ENCODE measurements at regions not wholly inside any gene's neighbourhood (a gene's known extent, or its start where the extent isn't known, plus 50 kb on each side); places are given as distances from the start of the nearest gene placed in this dataset.

DNA sequence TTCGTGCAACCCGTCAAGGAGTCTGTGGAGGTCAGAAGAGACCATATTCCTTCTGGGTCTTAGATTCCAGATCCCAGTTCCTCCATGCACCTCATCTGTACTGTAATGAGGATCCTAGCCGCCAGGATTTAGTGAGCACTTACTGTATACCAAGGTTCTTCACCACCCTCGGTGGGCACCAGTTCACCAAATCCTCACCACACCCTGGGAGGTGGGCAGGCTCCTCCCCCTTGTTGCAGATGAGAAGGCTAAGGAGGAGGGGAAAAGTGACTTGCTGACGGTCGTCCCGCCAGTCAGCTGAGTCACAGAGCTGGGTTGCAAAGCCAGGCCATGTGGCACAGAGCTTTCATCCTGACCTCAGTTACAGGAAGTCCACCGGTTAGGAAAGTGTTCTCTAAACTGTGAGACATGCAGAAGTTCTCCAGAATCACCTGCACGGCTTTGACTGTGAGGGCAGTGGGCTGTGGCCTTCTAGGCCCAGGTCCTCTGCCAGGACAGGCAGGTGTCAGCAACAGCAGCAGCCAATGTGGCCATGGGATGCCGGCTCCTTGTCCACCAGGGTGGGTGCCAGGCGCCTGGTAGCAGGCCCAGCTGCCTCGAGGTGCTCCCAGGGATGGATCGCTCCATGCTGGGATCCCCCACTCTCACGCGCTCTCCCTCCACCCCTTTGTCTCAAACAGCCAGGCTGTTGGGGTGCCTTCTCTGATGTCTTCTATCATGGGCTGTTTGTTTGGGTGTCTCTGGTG is 240.3 kb upstream of the GSE1 start:
- DNase-seq (ENCODE audit: low read depth in 2 of 2, low spot score in 1 of 2) = peak in 1 of 2 donors; percentile 2

DNA sequence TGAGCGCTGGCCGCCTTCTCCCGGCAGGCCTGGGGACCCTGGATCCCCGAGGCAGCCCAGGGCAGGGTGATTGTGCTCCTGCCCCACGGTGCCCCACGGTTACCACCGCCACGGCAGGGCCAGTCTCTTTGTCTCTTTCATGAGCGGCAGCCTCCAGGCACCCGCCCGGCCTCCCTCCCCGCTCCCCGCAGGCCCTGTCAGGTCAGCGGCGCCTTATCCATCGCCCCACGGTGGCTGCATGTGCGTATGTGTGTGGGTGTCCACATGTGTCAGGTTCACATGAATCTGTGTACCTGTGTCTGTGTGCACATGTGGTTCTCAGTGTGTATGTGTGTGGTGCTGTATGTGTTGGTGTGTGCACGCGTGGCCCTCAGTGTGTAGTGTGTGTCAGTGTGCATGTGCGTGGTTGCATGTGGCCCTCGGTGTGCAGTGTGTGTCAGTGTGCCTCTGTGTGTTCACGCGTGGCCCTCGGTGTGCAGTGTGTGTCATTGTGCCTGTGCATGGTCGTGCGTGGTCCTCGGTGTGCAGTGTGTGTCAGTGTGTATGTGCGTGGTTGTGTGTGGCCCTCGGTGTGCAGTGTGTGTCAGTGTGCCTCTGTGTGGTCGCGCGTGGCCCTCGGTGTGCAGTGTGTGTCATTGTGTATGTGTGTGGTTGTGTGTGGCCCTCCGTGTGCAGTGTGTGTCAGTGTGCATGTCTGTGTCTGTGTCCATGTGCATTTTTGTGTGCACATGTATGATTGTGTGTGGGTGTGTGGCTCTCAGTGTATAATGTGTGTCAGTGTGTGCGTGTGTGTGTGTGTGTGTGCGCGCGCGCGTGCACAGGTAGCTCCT is 239.2 kb upstream of the GSE1 start:
- DNase-seq (ENCODE audit: low read depth in 2 of 2, low spot score in 1 of 2) = no peak

- DNase-seq (ENCODE audit: low read depth in 2 of 2, low spot score in 1 of 2) = no peak
Measured at GRCh38 chr16:85374571-85374872, 238.6 kb upstream of the GSE1 start.

- DNase-seq (ENCODE audit: low read depth in 2 of 2, low spot score in 1 of 2) = no peak
Measured at GRCh38 chr16:85375282-85375681, 237.8 kb upstream of the GSE1 start.

GRCh38 chr16:85376292-85377095 is 236.6 kb upstream of the GSE1 start:
- DNase-seq (ENCODE audit: low read depth in 2 of 2, low spot score in 1 of 2) = no peak

- DNase-seq (ENCODE audit: low read depth in 2 of 2, low spot score in 1 of 2) = no peak
Measured at GRCh38 chr16:85377388-85378144, 235.6 kb upstream of the GSE1 start.

- no peak for DNase-seq (ENCODE audit: low read depth in 2 of 2, low spot score in 1 of 2)
Measured at GRCh38 chr16:85378145-85379040, 234.7 kb upstream of the GSE1 start.

DNA sequence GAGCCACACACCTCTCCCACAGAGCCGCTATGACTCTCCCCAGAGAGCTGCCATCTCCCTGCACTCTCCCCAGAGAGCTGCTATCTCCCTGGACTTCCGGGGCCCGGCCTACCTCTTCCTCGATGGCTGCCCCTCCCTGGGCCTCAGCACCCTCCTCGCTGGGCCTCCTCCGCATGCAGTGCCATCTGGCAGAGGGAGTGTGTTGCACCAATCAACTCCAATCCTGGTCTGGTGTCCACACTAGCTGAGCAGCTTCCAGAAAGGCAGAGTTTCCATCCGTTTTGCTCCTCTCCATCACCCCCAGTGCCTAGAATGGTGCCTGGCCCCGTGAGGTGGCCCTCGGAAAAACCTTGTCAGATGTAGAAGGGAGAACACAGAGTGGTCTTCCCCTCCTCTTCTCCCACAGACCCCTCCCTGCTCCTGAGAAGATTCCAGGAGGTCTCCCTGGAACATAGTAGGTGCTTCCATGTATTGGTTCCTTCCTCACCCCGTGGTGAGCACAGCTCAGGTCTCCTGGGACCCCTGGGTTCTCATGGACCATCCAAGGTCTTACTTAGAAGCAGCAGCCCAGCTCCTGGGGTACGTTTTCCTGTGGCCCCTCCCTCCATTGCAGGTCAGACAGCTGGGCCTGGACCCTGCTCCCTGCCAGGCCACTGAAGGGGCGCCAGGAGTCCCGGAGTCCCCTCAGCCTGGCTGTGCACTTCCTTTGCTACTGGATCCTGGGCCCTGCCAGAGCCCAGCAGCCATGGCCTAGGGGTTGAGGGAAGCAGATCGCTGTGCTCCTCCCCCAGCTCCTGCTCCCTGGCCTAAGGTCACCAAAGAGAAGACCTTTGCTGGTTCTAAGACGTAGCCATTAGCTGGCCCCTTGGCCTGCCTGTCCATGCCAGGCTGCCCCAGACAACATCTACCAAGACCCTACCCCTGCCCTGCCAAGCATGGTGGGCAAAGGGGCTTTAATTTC is 233.8 kb upstream of the GSE1 start:
- no peak for DNase-seq (ENCODE audit: low read depth in 2 of 2, low spot score in 1 of 2)

GRCh38 chr16:85380002-85380395 is 233.1 kb upstream of the GSE1 start:
- no peak for DNase-seq (ENCODE audit: low read depth in 2 of 2, low spot score in 1 of 2)

DNA sequence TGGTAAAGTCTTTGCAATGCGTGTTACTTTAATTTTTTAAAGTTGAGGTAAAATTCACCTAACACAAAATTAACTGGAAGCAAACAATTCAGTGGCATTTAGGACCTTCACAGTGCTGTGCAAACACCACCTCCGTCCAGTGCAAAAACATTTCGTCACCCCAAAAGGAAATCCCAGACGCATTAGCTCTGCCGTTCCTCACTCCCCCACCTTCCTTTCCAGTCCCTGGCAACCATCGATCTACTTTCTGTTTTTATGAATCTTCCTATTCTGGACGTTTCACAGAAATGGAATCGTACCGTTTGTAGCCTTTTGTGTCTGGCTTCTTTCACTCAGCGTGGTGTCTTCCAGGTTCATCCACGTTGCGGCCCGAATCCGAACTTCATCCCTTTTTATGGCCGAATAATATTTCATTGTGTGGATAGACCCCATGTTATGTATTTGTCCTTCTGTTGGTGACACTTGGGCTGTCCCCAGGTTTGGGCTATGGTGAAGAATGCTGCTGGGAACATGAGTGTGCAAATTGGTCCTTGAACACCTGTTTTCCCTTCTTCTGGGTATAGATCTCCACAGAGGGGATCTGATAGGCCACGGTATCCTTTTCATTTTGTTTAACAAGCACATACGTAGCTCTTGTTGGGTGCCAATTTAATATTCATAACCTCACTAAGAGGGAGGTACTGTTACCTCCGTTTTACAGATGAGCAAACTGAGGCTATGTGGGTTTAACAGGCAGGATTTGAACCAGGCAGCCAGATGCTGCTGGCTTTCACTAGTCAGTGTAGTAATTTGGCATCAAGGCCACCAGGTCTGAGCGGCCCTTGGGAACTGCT is 232.0 kb upstream of the GSE1 start:
- DNase-seq (ENCODE audit: low read depth in 2 of 2, low spot score in 1 of 2) = no peak

DNA sequence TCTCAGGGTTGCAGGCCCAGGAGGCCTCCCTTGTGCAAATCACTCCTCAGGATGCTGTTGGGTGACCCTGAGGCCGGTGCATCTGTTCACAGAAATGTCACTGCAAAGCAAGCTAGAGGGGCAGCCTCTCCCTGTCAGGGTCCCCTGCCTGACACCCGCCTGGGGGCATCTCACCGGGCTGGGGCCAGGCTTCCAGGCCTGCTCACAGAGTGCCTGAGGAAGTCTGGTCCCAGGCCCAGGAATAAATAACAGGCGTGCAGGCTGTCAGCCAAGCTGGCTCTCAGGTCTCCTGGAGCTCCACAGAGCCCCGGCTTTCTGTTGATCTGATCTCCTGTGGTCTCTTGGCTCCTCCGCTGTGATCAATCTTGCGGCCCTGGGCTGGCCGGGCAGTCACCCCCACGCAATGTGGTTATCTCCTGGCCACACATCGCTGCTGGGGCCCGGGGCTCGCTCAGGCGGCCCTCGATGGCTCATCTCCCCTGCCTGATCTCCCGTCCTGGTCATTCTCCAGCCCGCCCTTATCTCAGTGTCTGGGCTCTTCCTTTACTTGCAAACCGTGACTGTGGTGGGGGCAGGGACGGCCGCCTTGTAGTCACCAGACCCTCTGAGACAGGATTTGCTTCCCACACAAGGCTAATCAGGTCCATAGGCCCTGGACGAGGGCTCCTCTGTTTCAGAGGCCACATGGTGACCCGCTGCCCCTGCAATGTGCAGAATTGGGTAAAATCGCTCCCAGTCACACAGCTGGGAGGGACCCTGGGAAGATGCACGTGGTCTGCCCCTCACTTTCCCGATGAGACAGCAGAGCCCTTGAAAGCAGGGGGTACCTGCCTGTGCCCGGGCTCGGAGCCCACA is 231.2 kb upstream of the GSE1 start:
- no peak for DNase-seq (ENCODE audit: low read depth in 2 of 2, low spot score in 1 of 2)

- DNase-seq (ENCODE audit: low read depth in 2 of 2, low spot score in 1 of 2) = no peak
Measured at GRCh38 chr16:85382717-85383118, 230.4 kb upstream of the GSE1 start.

DNA sequence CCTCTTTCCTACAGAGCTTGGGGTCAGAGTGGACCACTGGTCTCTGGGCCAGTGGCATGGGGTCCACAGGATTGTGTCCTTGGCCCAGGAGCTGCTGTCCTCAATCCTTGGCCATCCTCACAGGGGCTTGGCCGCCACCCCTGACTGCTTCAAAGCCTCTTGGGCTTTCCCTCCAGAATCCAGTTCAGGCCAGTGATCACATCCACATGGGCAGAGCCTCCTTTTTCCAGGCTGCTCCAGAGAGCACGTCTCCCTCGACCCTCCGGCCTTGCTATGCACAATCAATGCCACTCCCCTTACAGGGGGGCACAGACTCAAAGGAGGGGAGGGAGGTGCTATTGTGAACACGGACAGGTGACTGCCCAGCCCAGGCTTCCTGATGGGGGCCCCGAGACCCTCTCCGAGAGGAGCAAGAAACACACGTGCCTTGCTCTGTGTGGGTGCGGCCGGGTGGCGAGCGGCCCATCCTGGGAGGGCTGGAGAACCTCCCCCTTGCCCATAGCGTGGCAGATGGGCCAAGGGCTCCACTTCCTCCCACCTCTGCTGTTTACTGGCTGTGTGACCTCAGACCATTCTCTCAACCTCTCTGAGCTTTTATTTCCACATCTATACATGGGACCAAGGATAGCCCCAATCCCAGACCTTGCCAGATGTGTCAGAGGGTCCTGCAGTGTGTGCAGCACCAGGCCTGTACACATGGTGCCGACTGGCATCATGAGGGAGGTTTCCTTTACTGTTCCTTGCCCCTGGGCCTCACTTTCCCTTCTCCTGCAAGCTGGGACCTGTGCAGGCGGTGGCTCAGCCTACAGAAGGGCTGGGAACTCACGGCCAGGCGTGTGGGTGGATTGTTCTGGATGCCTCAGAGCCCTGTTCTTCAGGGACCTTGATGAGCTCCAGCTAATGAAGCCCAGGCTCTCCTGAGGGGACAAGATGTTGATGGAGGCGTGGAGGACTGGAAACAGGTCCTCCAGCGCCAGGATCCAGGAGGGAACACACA is 229.0 kb upstream of the GSE1 start:
- no peak for DNase-seq (ENCODE audit: low read depth in 2 of 2, low spot score in 1 of 2)

GRCh38 chr16:85384833-85385462 is 228.2 kb upstream of the GSE1 start:
- DNase-seq (ENCODE audit: low read depth in 2 of 2, low spot score in 1 of 2) = no peak

Data from stimulated activated CD8-positive, alpha-beta memory T cell treated with anti-CD3 and anti-CD28 coated beads, Interleukin-4, amount 100 ng/mL, for 4 hours (primary cell).